WTC11 (cell line): ENCODE measurements at regions not wholly inside any gene's neighbourhood (a gene's known extent, or its start where the extent isn't known, plus 50 kb on each side); places are given as distances from the start of the nearest gene placed in this dataset.

Experiments
- ATAC-seq: fragments of 200-7000 bp; cut with Tn5 transposase; 2 replicates; pipeline ENCODE4 v1.10.0; 2021; ENCODE audit warnings: mild to moderate bottlenecking, moderate library complexity
- CTCF ChIA-PET: fragments of 300-600 bp; sonication (Branson Sonifier 250); formaldehyde crosslinking; loops from one replicate; lab custom pipeline; 2021; ENCODE audit warnings: antibody characterized with exemption; lab: Charles Lee
- POLR2A ChIA-PET: fragments of 350-600 bp; sonication (Branson Sonifier 250); formaldehyde crosslinking; loops from one replicate; lab custom pipeline; 2021; ENCODE audit warnings: antibody characterized with exemption; lab: Charles Lee
- DNase-seq: peaks from one replicate; pipeline ENCODE4 v3.0.0; 2021; ENCODE audit warnings: low spot score
- H3K27ac Mint-ChIP-seq: 2 replicates; pipeline ENCODE4 v1.8.0; 2021; ENCODE audit warnings: mixed read lengths
- H3K27me3 Mint-ChIP-seq: 2 replicates; pipeline ENCODE4 v1.8.0; 2021; ENCODE audit warnings: low read depth, mild to moderate bottlenecking, moderate library complexity, mixed read lengths
- H3K36me3 Mint-ChIP-seq: 2 replicates; pipeline ENCODE4 v1.8.0; 2021; ENCODE audit warnings: mixed read lengths
- H3K4me1 Mint-ChIP-seq: 2 replicates; pipeline ENCODE4 v1.8.0; 2022; ENCODE audit warnings: mixed read lengths
- H3K4me3 Mint-ChIP-seq: 2 replicates; pipeline ENCODE4 v1.8.0; 2021; ENCODE audit warnings: mild to moderate bottlenecking, moderate library complexity, mixed read lengths
- H3K9me3 Mint-ChIP-seq: 2 replicates; pipeline ENCODE4 v1.8.0; 2021; ENCODE audit warnings: mixed read lengths
- CREM ChIP-seq: sonication (generic); formaldehyde crosslinking; IDR thresholded peaks from 2 replicates; pipeline ENCODE4 v1.8.1; 2022; ENCODE audit warnings: mild to moderate bottlenecking, missing genetic modification reagents, moderate library complexity
- ELF4 ChIP-seq: sonication (generic); formaldehyde crosslinking; IDR thresholded peaks from 2 replicates; pipeline ENCODE4 v1.8.1; 2022; ENCODE audit warnings: low read depth, mild to moderate bottlenecking, moderate library complexity, missing genetic modification reagents
- ESRRA ChIP-seq: sonication (generic); formaldehyde crosslinking; IDR thresholded peaks from 2 replicates; pipeline ENCODE4 v1.8.1; 2022; ENCODE audit warnings: mild to moderate bottlenecking, missing genetic modification reagents, borderline replicate concordance
- FOXP1 ChIP-seq: sonication (generic); formaldehyde crosslinking; IDR thresholded peaks from 2 replicates; pipeline ENCODE4 v1.8.0; 2022; ENCODE audit warnings: missing genetic modification reagents, mild to moderate bottlenecking, moderate library complexity, borderline replicate concordance
- GTF2I ChIP-seq: fragments of 250-450 bp; sonication (Bioruptor Pico); conservative IDR thresholded peaks from 2 replicates; pipeline ENCODE4 v1.4.0; 2021; ENCODE audit warnings: mild to moderate bottlenecking
- NFE2L1 ChIP-seq: sonication (generic); formaldehyde crosslinking; IDR thresholded peaks from 2 replicates; pipeline ENCODE4 v1.8.1; 2023; ENCODE audit warnings: missing genetic modification reagents
- RELA ChIP-seq: sonication (generic); formaldehyde crosslinking; IDR thresholded peaks from 2 replicates; pipeline ENCODE4 v1.8.1; 2022; ENCODE audit warnings: missing genetic modification reagents, mild to moderate bottlenecking, borderline replicate concordance
- RORB ChIP-seq: fragments of 250-450 bp; sonication (Bioruptor Pico); IDR thresholded peaks from 2 replicates; pipeline ENCODE4 v1.9.0; 2021; ENCODE audit warnings: mild to moderate bottlenecking
- ZNF219 ChIP-seq: sonication (generic); formaldehyde crosslinking; IDR thresholded peaks from 2 replicates; pipeline ENCODE4 v1.8.0; 2023; ENCODE audit warnings: missing genetic modification reagents, mild to moderate bottlenecking, borderline replicate concordance
- ZNF263 ChIP-seq: sonication (generic); formaldehyde crosslinking; IDR thresholded peaks from 2 replicates; pipeline ENCODE4 v1.8.1; 2022; ENCODE audit warnings: low read depth, mild to moderate bottlenecking, moderate library complexity, missing genetic modification reagents
- TF ChIP-seq, protein P1 (sequence below): fragments of 250-450 bp; sonication (Bioruptor Pico); IDR thresholded peaks from 2 replicates; pipeline ENCODE4 v2.1.2; 2022; ENCODE audit warnings: mild to moderate bottlenecking, moderate library complexity
- TF ChIP-seq, protein P2 (sequence below): sonication (generic); formaldehyde crosslinking; IDR thresholded peaks from 2 replicates; pipeline ENCODE4 v1.8.1; 2023; ENCODE audit warnings: mild to moderate bottlenecking, missing genetic modification reagents
- TF ChIP-seq, protein P3 (sequence below): sonication (generic); formaldehyde crosslinking; IDR thresholded peaks from 2 replicates; pipeline ENCODE4 v1.8.0; 2023; ENCODE audit warnings: mild to moderate bottlenecking, missing genetic modification reagents
- TF ChIP-seq, protein P4 (sequence below): fragments of 250-450 bp; sonication (Bioruptor Pico); IDR thresholded peaks from 2 replicates; pipeline ENCODE4 v1.9.0; 2021; ENCODE audit warnings: mild to moderate bottlenecking, borderline replicate concordance
- TF ChIP-seq, protein P5 (sequence below): fragments of 250-450 bp; sonication (Bioruptor Pico); IDR thresholded peaks from 2 replicates; pipeline ENCODE4 v1.9.0; 2021; ENCODE audit warnings: mild to moderate bottlenecking
- TF ChIP-seq, protein P6 (sequence below): sonication (generic); formaldehyde crosslinking; IDR thresholded peaks from 2 replicates; pipeline ENCODE4 v1.8.1; 2022; ENCODE audit warnings: low read depth, missing genetic modification reagents, borderline replicate concordance
- TF ChIP-seq, protein P7 (sequence below): sonication (generic); formaldehyde crosslinking; IDR thresholded peaks from 2 replicates; pipeline ENCODE4 v1.8.1; 2023; ENCODE audit warnings: mild to moderate bottlenecking, missing genetic modification reagents, moderate library complexity
- TF ChIP-seq, protein P8 (sequence below): sonication (generic); formaldehyde crosslinking; IDR thresholded peaks from 2 replicates; pipeline ENCODE4 v1.8.0; 2023; ENCODE audit warnings: missing genetic modification reagents

DNA sequence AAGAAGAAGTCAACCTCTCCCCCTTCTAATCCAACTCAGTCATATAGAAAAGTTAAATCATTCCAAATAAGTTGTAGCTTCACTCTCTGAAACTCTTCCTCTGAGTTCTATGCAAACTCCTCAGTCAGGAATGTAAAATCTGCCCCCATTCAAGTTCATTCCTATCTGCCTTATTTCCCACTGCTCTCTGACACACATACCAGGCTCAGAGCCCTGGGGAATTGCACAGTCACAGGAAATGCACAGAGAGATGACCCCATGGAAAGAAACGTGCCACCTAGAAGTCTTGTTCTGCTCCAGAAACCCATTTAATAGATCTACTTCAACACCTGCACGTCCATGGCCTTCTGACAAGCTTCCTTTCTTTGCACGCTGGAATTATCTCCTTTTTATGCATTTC lies 236.0 kb upstream of the VCX3A start:
- ChIA-PET POLR2A (no interaction called here), CTCF (no interaction called here)
- Mint-ChIP-seq H3K36me3 (peaks cover 3% of the 10 kb centered on the region; the same call in 1 of the 2 replicates), H3K27me3 (no peaks in the 10 kb centered on the region), H3K9me3 (peaks cover 10% of the 10 kb centered on the region; the same call in 1 of the 2 replicates), H3K27ac (no peak overlapping the region), H3K4me1 (peaks cover 10% of the 10 kb centered on the region; the same call in 1 of the 2 replicates)
- DNase-seq = no peak
- no peak for ATAC-seq
- no peak for TF ChIP-seq RORB (CRISPR knock-in tag)
- no peak for TF ChIP-seq GTF2I
- no peak for TF ChIP-seq ZNF263 (CRISPR knock-in tag)
- TF ChIP-seq CREM (CRISPR knock-in tag) = no peak
- no peak for TF ChIP-seq FOXP1 (CRISPR knock-in tag)
- TF ChIP-seq, protein P1, sequence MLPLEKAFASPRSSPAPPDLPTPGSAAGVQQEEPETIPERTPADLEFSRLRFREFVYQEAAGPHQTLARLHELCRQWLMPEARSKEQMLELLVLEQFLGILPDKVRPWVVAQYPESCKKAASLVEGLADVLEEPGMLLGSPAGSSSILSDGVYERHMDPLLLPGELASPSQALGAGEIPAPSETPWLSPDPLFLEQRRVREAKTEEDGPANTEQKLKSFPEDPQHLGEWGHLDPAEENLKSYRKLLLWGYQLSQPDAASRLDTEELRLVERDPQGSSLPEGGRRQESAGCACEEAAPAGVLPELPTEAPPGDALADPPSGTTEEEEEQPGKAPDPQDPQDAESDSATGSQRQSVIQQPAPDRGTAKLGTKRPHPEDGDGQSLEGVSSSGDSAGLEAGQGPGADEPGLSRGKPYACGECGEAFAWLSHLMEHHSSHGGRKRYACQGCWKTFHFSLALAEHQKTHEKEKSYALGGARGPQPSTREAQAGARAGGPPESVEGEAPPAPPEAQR = no peak
- TF ChIP-seq, protein P2, sequence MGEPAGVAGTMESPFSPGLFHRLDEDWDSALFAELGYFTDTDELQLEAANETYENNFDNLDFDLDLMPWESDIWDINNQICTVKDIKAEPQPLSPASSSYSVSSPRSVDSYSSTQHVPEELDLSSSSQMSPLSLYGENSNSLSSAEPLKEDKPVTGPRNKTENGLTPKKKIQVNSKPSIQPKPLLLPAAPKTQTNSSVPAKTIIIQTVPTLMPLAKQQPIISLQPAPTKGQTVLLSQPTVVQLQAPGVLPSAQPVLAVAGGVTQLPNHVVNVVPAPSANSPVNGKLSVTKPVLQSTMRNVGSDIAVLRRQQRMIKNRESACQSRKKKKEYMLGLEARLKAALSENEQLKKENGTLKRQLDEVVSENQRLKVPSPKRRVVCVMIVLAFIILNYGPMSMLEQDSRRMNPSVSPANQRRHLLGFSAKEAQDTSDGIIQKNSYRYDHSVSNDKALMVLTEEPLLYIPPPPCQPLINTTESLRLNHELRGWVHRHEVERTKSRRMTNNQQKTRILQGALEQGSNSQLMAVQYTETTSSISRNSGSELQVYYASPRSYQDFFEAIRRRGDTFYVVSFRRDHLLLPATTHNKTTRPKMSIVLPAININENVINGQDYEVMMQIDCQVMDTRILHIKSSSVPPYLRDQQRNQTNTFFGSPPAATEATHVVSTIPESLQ (CRISPR knock-in tag) = no peak
- TF ChIP-seq, protein P3, sequence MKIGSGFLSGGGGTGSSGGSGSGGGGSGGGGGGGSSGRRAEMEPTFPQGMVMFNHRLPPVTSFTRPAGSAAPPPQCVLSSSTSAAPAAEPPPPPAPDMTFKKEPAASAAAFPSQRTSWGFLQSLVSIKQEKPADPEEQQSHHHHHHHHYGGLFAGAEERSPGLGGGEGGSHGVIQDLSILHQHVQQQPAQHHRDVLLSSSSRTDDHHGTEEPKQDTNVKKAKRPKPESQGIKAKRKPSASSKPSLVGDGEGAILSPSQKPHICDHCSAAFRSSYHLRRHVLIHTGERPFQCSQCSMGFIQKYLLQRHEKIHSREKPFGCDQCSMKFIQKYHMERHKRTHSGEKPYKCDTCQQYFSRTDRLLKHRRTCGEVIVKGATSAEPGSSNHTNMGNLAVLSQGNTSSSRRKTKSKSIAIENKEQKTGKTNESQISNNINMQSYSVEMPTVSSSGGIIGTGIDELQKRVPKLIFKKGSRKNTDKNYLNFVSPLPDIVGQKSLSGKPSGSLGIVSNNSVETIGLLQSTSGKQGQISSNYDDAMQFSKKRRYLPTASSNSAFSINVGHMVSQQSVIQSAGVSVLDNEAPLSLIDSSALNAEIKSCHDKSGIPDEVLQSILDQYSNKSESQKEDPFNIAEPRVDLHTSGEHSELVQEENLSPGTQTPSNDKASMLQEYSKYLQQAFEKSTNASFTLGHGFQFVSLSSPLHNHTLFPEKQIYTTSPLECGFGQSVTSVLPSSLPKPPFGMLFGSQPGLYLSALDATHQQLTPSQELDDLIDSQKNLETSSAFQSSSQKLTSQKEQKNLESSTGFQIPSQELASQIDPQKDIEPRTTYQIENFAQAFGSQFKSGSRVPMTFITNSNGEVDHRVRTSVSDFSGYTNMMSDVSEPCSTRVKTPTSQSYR (CRISPR knock-in tag) = no peak
- no peak for TF ChIP-seq NFE2L1 (CRISPR knock-in tag)
- no peak for TF ChIP-seq ZNF219 (CRISPR knock-in tag)
- TF ChIP-seq, protein P4, sequence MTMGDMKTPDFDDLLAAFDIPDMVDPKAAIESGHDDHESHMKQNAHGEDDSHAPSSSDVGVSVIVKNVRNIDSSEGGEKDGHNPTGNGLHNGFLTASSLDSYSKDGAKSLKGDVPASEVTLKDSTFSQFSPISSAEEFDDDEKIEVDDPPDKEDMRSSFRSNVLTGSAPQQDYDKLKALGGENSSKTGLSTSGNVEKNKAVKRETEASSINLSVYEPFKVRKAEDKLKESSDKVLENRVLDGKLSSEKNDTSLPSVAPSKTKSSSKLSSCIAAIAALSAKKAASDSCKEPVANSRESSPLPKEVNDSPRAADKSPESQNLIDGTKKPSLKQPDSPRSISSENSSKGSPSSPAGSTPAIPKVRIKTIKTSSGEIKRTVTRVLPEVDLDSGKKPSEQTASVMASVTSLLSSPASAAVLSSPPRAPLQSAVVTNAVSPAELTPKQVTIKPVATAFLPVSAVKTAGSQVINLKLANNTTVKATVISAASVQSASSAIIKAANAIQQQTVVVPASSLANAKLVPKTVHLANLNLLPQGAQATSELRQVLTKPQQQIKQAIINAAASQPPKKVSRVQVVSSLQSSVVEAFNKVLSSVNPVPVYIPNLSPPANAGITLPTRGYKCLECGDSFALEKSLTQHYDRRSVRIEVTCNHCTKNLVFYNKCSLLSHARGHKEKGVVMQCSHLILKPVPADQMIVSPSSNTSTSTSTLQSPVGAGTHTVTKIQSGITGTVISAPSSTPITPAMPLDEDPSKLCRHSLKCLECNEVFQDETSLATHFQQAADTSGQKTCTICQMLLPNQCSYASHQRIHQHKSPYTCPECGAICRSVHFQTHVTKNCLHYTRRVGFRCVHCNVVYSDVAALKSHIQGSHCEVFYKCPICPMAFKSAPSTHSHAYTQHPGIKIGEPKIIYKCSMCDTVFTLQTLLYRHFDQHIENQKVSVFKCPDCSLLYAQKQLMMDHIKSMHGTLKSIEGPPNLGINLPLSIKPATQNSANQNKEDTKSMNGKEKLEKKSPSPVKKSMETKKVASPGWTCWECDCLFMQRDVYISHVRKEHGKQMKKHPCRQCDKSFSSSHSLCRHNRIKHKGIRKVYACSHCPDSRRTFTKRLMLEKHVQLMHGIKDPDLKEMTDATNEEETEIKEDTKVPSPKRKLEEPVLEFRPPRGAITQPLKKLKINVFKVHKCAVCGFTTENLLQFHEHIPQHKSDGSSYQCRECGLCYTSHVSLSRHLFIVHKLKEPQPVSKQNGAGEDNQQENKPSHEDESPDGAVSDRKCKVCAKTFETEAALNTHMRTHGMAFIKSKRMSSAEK = no peak
- TF ChIP-seq ELF4 (CRISPR knock-in tag) = no peak
- no peak for TF ChIP-seq ESRRA (CRISPR knock-in tag)
- TF ChIP-seq, all 79 proteins: peak for 0
- no peak overlapping the region for H3K4me3 Mint-ChIP-seq

DNA sequence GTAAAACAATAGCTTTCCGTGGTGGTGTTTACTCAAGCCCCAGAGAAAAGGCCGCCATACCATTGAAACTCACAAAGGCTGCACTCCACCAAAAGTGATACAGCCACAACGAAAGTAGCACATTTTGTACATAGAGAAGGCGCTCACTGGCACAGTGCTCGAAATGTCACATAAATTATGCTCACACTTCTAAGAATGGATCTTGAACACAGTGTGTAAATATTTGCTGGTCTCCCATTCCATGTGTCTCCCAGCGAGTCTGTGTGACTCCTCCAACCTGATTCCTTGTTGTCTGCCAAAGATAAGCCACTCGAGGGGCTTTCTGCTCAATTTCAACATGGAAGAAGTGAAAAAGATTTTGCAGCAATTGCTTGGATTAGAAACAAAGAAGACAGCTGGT lies 234.0 kb upstream of the VCX3A start:
- ATAC-seq (no peak), DNase-seq (no peak)
- no peaks in the 10 kb centered on the region for H3K27me3 Mint-ChIP-seq
- ChIA-PET POLR2A (no interaction called here), CTCF (no interaction called here)
- peaks cover 8% of the 10 kb centered on the region; the same call in 1 of the 2 replicates for H3K36me3 Mint-ChIP-seq
- no peak overlapping the region for H3K27ac Mint-ChIP-seq
- H3K4me3 Mint-ChIP-seq = no peak overlapping the region
- H3K4me1 Mint-ChIP-seq = peaks cover 10% of the 10 kb centered on the region; the same call in 1 of the 2 replicates
- TF ChIP-seq, protein P5, sequence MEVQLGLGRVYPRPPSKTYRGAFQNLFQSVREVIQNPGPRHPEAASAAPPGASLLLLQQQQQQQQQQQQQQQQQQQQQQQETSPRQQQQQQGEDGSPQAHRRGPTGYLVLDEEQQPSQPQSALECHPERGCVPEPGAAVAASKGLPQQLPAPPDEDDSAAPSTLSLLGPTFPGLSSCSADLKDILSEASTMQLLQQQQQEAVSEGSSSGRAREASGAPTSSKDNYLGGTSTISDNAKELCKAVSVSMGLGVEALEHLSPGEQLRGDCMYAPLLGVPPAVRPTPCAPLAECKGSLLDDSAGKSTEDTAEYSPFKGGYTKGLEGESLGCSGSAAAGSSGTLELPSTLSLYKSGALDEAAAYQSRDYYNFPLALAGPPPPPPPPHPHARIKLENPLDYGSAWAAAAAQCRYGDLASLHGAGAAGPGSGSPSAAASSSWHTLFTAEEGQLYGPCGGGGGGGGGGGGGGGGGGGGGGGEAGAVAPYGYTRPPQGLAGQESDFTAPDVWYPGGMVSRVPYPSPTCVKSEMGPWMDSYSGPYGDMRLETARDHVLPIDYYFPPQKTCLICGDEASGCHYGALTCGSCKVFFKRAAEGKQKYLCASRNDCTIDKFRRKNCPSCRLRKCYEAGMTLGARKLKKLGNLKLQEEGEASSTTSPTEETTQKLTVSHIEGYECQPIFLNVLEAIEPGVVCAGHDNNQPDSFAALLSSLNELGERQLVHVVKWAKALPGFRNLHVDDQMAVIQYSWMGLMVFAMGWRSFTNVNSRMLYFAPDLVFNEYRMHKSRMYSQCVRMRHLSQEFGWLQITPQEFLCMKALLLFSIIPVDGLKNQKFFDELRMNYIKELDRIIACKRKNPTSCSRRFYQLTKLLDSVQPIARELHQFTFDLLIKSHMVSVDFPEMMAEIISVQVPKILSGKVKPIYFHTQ = no peak
- TF ChIP-seq RELA (CRISPR knock-in tag) = no peak
- TF ChIP-seq, protein P6, sequence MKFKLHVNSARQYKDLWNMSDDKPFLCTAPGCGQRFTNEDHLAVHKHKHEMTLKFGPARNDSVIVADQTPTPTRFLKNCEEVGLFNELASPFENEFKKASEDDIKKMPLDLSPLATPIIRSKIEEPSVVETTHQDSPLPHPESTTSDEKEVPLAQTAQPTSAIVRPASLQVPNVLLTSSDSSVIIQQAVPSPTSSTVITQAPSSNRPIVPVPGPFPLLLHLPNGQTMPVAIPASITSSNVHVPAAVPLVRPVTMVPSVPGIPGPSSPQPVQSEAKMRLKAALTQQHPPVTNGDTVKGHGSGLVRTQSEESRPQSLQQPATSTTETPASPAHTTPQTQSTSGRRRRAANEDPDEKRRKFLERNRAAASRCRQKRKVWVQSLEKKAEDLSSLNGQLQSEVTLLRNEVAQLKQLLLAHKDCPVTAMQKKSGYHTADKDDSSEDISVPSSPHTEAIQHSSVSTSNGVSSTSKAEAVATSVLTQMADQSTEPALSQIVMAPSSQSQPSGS (CRISPR knock-in tag) = no peak
- TF ChIP-seq, protein P7, sequence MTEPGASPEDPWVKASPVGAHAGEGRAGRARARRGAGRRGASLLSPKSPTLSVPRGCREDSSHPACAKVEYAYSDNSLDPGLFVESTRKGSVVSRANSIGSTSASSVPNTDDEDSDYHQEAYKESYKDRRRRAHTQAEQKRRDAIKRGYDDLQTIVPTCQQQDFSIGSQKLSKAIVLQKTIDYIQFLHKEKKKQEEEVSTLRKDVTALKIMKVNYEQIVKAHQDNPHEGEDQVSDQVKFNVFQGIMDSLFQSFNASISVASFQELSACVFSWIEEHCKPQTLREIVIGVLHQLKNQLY = no peak
- TF ChIP-seq, protein P8, sequence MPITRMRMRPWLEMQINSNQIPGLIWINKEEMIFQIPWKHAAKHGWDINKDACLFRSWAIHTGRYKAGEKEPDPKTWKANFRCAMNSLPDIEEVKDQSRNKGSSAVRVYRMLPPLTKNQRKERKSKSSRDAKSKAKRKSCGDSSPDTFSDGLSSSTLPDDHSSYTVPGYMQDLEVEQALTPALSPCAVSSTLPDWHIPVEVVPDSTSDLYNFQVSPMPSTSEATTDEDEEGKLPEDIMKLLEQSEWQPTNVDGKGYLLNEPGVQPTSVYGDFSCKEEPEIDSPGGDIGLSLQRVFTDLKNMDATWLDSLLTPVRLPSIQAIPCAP = no peak
- H3K9me3 Mint-ChIP-seq = peaks cover 17% of the 10 kb centered on the region; the same call in 1 of the 2 replicates
